HL-60 (cell line): ENCODE measurements at regions not wholly inside any gene's neighbourhood (a gene's known extent, or its start where the extent isn't known, plus 50 kb on each side); places are given as distances from the start of the nearest gene placed in this dataset.

Experiments used
- CTCF ChIP-seq: IDR thresholded peaks from one replicate; pipeline ENCODE4 v1.5.1; 2011; ENCODE audit warnings: low read length, control low read depth, inconsistent platforms; ENCODE audit not compliant: insufficient read depth
- GABPA ChIP-seq: IDR thresholded peaks from 2 replicates; pipeline ENCODE4 v1.6.1; 2012; ENCODE audit warnings: low read depth

DNA sequence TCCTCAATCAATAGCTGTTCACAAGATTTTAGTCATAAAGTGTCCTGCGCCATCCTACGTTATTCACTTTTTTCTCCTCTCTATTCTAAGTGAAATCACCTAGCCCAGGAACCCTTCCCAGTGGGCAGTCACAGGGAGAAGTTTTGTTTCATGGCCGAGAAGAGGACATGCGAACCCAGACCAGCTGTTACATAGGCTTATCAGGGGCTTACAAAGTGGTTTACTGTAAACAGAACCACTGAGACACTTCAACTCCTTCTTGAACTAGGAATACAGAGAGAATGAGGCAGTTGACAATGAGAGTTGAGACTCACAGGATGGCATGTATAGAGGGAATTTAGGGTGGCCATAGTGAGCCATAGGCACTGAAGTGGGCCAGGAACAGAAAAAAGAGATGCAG is 246.9 kb upstream of the GLI3 start:
- TF ChIP-seq CTCF = no peak
- no peak for TF ChIP-seq GABPA
